Activated T-cell treated with anti-CD3 and anti-CD28 coated beads, Interleukin-2, amount 50 U/mL, for 4 hours (primary cell): ENCODE measurements at regions not wholly inside any gene's neighbourhood (a gene's known extent, or its start where the extent isn't known, plus 50 kb on each side); places are given as distances from the start of the nearest gene placed in this dataset.

ENCODE experiments used
- ATAC-seq, 2 donors: fragments of 200-7000 bp; cut with Tn5 transposase; one replicate each; pipeline ENCODE4 v1.10.0; 2021
- DNase-seq: peaks from one replicate; pipeline ENCODE4 v3.0.0-alpha.2; 2020
- H3K27me3 Mint-ChIP-seq: one replicate; pipeline ENCODE4 v1.8.0; 2021; ENCODE audit warnings: low read depth, mixed read lengths
- H3K36me3 Mint-ChIP-seq: one replicate; pipeline ENCODE4 v1.8.0; 2022; ENCODE audit warnings: mixed read lengths; ENCODE audit not compliant: insufficient read depth
- H3K4me1 Mint-ChIP-seq: one replicate; pipeline ENCODE4 v1.8.0; 2021; ENCODE audit warnings: low read depth, mixed read lengths
- H3K4me3 Mint-ChIP-seq: one replicate; pipeline ENCODE4 v1.8.0; 2021; ENCODE audit warnings: mild to moderate bottlenecking, moderate library complexity, mixed read lengths
- H3K9me3 Mint-ChIP-seq: one replicate; pipeline ENCODE4 v1.8.0; 2021; ENCODE audit warnings: mixed read lengths

DNA sequence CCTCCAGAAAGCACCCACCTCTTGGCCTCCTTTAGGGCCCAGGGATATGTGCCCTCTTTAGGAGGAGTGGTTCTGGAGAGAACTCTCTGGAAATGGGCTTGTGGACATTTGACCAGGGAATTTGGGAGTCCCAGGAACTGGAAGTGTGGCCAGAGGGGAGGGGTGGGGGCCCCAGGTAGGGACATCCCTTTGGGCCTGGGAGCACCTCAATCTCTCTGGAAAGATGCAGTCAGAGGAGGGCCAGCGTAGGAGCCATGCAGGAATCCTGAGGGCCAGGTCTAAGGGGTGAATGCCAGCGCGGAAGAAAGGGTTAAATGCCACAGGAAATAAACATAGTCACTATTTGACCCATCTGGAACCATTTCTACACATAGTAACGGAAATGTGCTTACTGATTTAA lies 50.3 kb upstream of the ITGA11 start:
- no peaks in the 10 kb centered on the region for H3K4me1 Mint-ChIP-seq

GRCh38 chr15:68483165-68483564 lies 51.2 kb upstream of the ITGA11 start:
- Mint-ChIP-seq H3K27me3 (peaks cover 30% of the 10 kb centered on the region), H3K4me3 (no peak overlapping the region), H3K4me1 (no peaks in the 10 kb centered on the region), H3K36me3 (no peaks in the 10 kb centered on the region), H3K9me3 (peaks cover 3% of the 10 kb centered on the region)
- no peak for ATAC-seq
- DNase-seq, result no peak

More for the DNA sequence above, 50.3 kb upstream of the ITGA11 start:
- Mint-ChIP-seq H3K9me3 (no peaks in the 10 kb centered on the region), H3K4me3 (no peak overlapping the region), H3K36me3 (no peaks in the 10 kb centered on the region), H3K27me3 (peaks cover 31% of the 10 kb centered on the region)
- ATAC-seq (no peak), DNase-seq (no peak)

- H3K27me3 Mint-ChIP-seq, result peaks cover 29% of the 10 kb centered on the region
- H3K4me1 Mint-ChIP-seq, result no peaks in the 10 kb centered on the region
- peaks cover 3% of the 10 kb centered on the region for H3K9me3 Mint-ChIP-seq
- no peak for ATAC-seq
- DNase-seq, result no peak
- H3K4me3 Mint-ChIP-seq, result no peak overlapping the region
- no peaks in the 10 kb centered on the region for H3K36me3 Mint-ChIP-seq
Observed at GRCh38 chr15:68484220-68484619, 52.3 kb upstream of the ITGA11 start.

- Mint-ChIP-seq H3K36me3 (no peaks in the 10 kb centered on the region), H3K27me3 (peaks cover 29% of the 10 kb centered on the region), H3K9me3 (peaks cover 3% of the 10 kb centered on the region), H3K4me1 (no peaks in the 10 kb centered on the region), H3K4me3 (no peak overlapping the region)
- ATAC-seq, result no peak
- no peak for DNase-seq
Observed at GRCh38 chr15:68484696-68485400, 52.9 kb upstream of the ITGA11 start.

GRCh38 chr15:68485721-68486360 lies 53.9 kb upstream of the ITGA11 start:
- H3K36me3 Mint-ChIP-seq, result no peaks in the 10 kb centered on the region
- ATAC-seq (no peak), DNase-seq (no peak)
- peaks cover 3% of the 10 kb centered on the region for H3K9me3 Mint-ChIP-seq
- no peaks in the 10 kb centered on the region for H3K4me1 Mint-ChIP-seq
- H3K4me3 Mint-ChIP-seq, result no peak overlapping the region
- peaks cover 31% of the 10 kb centered on the region for H3K27me3 Mint-ChIP-seq

DNA sequence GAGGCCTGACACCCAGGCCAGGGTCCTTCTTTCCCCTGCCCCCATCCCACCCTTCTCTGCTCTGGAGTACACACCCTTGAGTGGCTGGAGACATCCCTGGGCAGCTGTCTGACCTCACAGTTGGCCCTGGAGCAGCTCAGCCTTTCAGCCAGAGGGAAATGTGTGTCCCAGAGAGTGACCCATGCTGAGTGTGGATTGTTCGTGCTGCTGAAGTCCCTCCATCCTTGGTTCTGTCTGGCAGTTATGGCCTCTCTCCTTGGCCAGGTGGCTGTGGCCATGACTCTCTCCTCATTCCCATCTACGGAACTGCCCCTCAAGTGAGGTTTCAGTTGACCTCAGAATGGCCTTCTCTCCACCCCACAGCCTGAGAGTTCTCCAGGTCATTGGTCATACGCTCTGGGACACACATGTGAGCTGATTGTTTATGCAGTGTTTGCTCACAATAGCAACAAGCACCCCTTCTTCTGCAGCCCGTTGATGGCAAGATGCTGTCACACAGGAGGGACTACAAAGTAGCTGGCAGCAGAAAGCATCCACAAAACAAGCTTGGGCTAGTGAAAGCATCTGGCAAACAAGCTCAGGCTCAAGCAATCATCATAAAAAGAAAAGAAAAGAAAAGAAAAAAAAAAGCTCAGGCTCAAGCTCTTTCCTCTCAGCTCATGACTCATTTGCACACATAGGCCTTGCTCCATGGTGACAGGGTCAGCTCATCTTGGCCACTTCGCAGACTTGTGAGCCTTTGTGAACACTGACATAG lies 55.3 kb upstream of the ITGA11 start:
- DNase-seq, result no peak
- no peak for ATAC-seq
- H3K36me3 Mint-ChIP-seq, result no peaks in the 10 kb centered on the region
- no peaks in the 10 kb centered on the region for H3K4me1 Mint-ChIP-seq
- peaks cover 3% of the 10 kb centered on the region for H3K9me3 Mint-ChIP-seq
- H3K4me3 Mint-ChIP-seq, result no peak overlapping the region
- H3K27me3 Mint-ChIP-seq, result peaks cover 28% of the 10 kb centered on the region

GRCh38 chr15:68488290-68488689 lies 56.3 kb upstream of the ITGA11 start:
- H3K9me3 Mint-ChIP-seq, result peaks cover 3% of the 10 kb centered on the region
- H3K36me3 Mint-ChIP-seq, result no peaks in the 10 kb centered on the region
- no peak for ATAC-seq
- H3K27me3 Mint-ChIP-seq, result peaks cover 27% of the 10 kb centered on the region
- H3K4me3 Mint-ChIP-seq, result no peak overlapping the region
- DNase-seq, result no peak
- H3K4me1 Mint-ChIP-seq, result no peaks in the 10 kb centered on the region

GRCh38 chr15:68488966-68489365 lies 57.0 kb upstream of the ITGA11 start:
- H3K4me1 Mint-ChIP-seq, result no peaks in the 10 kb centered on the region
- ATAC-seq, result no peak
- H3K4me3 Mint-ChIP-seq, result no peak overlapping the region
- no peaks in the 10 kb centered on the region for H3K36me3 Mint-ChIP-seq
- H3K27me3 Mint-ChIP-seq, result peaks cover 34% of the 10 kb centered on the region
- no peak for DNase-seq
- H3K9me3 Mint-ChIP-seq, result peaks cover 3% of the 10 kb centered on the region

DNA sequence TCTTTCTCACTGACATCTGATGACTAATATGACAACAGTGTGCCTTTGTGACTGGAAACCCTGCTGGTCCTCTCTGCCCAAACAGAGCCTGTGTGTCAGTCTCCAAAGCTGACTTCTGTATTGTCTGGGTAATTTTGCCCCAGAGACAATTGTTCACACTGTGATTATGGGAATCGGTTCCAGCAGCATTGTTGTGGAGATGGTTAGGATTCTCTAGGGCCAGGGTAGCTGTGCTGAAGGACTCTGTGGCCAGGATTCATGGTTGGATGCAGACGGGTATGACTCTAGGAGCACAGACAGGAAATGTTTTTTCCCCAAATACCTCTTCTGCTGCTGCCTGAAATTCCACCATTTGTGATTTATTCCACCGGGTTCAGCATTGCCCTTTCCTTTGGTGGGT lies 57.5 kb upstream of the ITGA11 start:
- H3K36me3 Mint-ChIP-seq, result no peaks in the 10 kb centered on the region
- ATAC-seq (no peak), DNase-seq (no peak)
- peaks cover 3% of the 10 kb centered on the region for H3K9me3 Mint-ChIP-seq
- H3K27me3 Mint-ChIP-seq, result peaks cover 33% of the 10 kb centered on the region
- H3K4me3 Mint-ChIP-seq, result no peak overlapping the region
- H3K4me1 Mint-ChIP-seq, result no peaks in the 10 kb centered on the region

- Mint-ChIP-seq H3K36me3 (no peaks in the 10 kb centered on the region), H3K27me3 (peaks cover 29% of the 10 kb centered on the region), H3K4me1 (no peaks in the 10 kb centered on the region), H3K4me3 (no peak overlapping the region), H3K9me3 (peaks cover 3% of the 10 kb centered on the region)
- ATAC-seq (no peak), DNase-seq (no peak)
Observed at GRCh38 chr15:68491415-68492106, 59.6 kb upstream of the ITGA11 start.

GRCh38 chr15:68492855-68493254 lies 60.9 kb upstream of the ITGA11 start:
- H3K9me3 Mint-ChIP-seq, result peaks cover 3% of the 10 kb centered on the region
- no peaks in the 10 kb centered on the region for H3K4me1 Mint-ChIP-seq
- H3K36me3 Mint-ChIP-seq, result no peaks in the 10 kb centered on the region
- H3K4me3 Mint-ChIP-seq, result no peak overlapping the region
- ATAC-seq (no peak), DNase-seq (no peak)
- peaks cover 26% of the 10 kb centered on the region for H3K27me3 Mint-ChIP-seq

GRCh38 chr15:68493629-68494028 lies 61.7 kb upstream of the ITGA11 start:
- no peak for DNase-seq
- no peak for ATAC-seq
- H3K9me3 Mint-ChIP-seq, result no peaks in the 10 kb centered on the region
- no peaks in the 10 kb centered on the region for H3K4me1 Mint-ChIP-seq
- H3K36me3 Mint-ChIP-seq, result no peaks in the 10 kb centered on the region
- peaks cover 23% of the 10 kb centered on the region for H3K27me3 Mint-ChIP-seq
- H3K4me3 Mint-ChIP-seq, result no peak overlapping the region

DNA sequence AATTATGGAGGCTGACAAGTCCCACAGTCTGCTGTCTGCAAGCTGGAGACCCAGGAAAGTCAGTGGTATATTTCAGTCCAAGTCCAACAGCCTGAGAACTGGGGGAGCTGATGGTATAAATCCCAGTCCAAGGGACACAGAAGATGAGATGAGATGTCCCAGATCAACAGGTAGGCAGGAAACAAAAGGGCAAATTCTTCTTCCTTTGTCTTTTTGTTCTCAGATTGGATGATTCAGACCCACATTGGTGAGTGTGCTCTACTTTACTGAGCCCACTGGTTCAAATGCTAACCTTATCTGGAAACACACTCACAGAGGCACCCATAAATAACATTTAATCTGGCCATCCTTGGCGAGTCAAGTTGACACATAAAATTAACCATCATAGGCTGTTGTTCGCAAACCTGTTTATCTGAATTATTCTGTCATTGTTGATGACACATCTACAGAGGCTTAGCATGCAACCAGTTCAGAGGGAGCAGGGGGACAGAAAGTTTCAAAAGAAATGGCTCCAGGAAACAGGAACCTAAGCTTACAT lies 62.7 kb upstream of the ITGA11 start:
- peaks cover 23% of the 10 kb centered on the region for H3K27me3 Mint-ChIP-seq
- H3K4me1 Mint-ChIP-seq, result no peaks in the 10 kb centered on the region

GRCh38 chr15:68495221-68495950 lies 63.4 kb upstream of the ITGA11 start:
- ATAC-seq (no peak), DNase-seq (no peak)
- H3K4me1 Mint-ChIP-seq, result no peaks in the 10 kb centered on the region
- peaks cover 22% of the 10 kb centered on the region for H3K27me3 Mint-ChIP-seq
- no peaks in the 10 kb centered on the region for H3K9me3 Mint-ChIP-seq
- H3K36me3 Mint-ChIP-seq, result no peaks in the 10 kb centered on the region
- no peak overlapping the region for H3K4me3 Mint-ChIP-seq

More for the DNA sequence above, 62.7 kb upstream of the ITGA11 start:
- no peaks in the 10 kb centered on the region for H3K36me3 Mint-ChIP-seq
- no peak for DNase-seq
- no peak overlapping the region for H3K4me3 Mint-ChIP-seq
- no peak for ATAC-seq
- H3K9me3 Mint-ChIP-seq, result no peaks in the 10 kb centered on the region
